CD4-positive, alpha-beta T cell treated with Interleukin-4 for 1 hour (primary cell): ENCODE measurements at regions not wholly inside any gene's neighbourhood (a gene's known extent, or its start where the extent isn't known, plus 50 kb on each side); places are given as distances from the start of the nearest gene placed in this dataset.
"Not testable (repeated sequence)": the region's sequence is repeated elsewhere in the genome, so short reads cannot be mapped to it uniquely, and the experiment has no call there.

Experiments used
- DNase-seq, 2 donors: peaks; one replicate each; pipeline ENCODE4 v3.0.0-alpha.2; 2020 to 2022

DNA sequence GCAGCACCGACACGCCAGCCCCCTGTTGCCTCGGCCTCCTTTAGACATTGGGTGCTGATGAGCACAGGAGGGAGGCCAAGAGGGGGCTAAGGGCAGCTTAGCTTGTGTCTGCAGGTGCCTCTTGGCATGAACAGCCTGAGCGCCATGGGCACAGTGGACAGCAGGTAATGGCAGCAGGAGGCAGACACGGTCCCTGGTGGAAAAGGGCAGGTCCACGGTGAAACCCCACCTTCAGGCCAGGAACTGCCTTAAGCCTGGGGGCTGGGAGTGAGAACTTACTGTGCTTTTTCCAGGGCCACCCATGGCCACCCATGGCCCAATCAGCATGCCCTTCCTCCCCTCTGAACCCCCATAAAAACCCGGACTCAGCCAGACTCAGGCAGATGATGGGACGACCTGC lies 633.4 kb upstream of the TMEFF2 start:
- DNase-seq, result no peak

DNA sequence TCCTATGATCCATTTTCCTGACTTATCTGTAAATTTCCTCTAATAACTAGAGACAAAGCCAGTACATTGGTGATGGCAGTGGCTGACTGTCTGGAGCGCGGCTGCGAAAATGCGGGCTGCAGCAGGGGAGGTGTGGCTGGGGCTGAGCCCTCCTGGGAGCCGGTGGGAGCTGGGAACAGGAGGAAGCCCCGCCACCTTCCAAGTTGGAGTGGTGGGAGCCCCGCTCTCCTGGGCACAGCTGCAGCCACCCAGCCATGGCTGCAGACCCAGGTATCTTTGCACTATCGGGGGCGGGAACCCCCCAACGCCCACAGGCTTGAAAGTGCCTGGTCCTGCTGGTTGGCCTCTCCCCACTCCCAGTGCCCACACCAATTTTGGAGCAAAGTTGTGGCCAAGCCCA lies 633.0 kb upstream of the TMEFF2 start:
- no peak for DNase-seq

DNA sequence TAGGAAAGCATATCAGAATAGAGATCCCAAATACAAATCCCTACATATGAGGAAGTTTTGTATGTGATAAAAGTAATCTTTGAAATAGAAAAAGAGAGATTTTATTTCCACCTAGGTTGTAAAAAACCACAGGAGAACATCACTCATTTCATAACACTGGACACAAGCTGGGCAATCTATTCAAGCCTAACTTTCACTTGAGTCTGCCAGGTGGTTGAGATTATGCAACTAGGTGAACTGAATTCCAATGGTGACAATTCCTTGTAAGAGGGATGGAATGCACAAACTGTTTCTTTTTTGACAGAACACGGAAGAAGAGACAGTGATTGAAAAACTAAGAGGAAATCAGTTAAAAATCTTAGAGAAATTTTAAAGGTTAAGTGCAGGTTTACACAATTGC lies 619.6 kb upstream of the TMEFF2 start:
- no peak for DNase-seq

GRCh38 chr2:192813341-192813740 lies 618.6 kb upstream of the TMEFF2 start:
- DNase-seq, result no peak

DNA sequence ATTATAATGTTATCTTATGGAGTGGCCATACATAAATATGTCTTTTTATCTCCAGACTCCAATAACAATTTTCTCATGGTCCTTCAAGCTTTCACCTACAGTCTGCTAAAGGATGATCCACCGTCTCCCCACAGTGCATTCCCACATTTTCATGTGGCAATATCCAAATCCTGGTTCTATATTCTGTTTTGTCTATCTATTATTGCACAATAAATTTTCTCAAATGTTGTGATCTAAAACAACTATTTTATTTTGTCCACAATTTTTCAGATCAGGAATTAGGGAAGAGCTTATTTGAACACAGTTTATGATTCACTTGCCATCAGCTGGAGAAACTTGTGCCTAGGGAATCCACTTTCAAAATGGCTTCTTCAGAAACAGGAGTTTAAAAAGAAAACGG lies 614.4 kb upstream of the TMEFF2 start:
- DNase-seq, result no peak

GRCh38 chr2:192783643-192784042 lies 588.9 kb upstream of the TMEFF2 start:
- DNase-seq, result no peak

GRCh38 chr2:192775459-192776262 lies 580.9 kb upstream of the TMEFF2 start:
- DNase-seq, result no peak

GRCh38 chr2:192775011-192775410 lies 580.3 kb upstream of the TMEFF2 start:
- no peak for DNase-seq

- no peak for DNase-seq
Observed at GRCh38 chr2:192773044-192773443, 578.3 kb upstream of the TMEFF2 start.

DNA sequence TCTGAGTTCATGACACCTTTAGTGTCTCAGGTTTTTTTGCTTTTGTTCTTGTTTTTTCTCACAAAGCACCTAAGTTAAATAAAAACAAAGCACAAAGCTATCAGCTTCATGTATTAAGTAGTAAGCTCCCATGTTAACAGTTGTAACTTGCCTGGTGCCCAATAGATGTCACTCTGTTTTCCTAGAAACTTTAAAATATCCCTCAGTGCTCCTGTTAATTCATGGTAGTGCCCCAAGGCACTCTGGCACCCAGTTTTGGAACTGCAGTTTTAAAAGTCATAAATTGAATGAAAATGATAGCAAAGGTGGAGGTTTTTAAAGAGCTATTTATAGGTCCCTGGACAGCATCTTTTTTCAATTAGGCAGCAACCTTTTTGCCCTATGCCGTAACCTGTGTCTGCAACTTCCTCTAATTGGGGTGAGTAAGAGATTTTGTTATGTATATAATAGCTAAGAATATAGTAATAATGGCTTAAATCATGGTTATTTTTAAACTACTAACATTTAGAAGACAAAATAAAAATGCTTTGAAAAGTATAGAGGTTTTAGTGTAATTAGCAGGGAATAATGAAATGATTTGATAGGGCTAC lies 555.0 kb upstream of the TMEFF2 start:
- no peak for DNase-seq

GRCh38 chr2:192741889-192742288 lies 547.2 kb upstream of the TMEFF2 start:
- DNase-seq, result no peak

- no peak for DNase-seq
Observed at GRCh38 chr2:192735447-192735846, 540.7 kb upstream of the TMEFF2 start.

- DNase-seq, result no peak
Observed at GRCh38 chr2:192729369-192729768, 534.6 kb upstream of the TMEFF2 start.

DNA sequence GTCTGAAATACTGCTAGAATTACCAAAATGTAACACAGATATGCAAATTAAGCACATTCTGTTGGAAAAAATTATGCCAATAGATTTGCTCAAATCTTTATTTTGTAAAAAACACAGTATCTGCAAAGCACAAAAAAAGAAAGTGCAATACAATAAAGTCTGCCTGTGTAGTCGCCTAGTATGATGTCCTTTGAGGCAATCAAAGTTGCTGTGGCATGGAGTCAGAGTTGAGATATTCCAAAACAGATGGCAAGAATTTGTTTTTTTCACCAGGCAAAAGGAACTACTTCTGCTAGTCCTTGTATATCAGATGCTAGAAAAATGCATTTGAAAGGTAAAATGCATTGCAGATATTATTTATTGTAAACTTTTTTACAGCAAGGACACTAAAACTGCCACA lies 531.3 kb upstream of the TMEFF2 start:
- no peak for DNase-seq

DNA sequence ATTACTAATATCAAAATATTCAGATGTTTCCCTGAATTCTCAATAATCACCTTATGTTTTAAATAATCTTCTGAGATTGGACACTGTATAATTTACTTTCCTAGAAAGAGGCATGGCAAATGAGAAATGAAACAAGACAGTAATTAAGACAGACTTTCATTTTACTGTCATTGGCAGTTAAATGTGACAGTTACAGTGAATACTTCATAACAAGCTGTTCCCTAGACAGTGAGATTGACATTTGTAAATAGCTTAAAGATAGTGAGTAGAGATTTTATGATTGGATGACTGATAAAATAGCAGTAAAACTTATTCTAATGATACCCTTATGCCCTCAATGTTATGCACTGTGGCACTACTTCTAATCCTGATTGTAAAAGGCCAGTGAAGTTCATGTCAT lies 524.9 kb upstream of the TMEFF2 start:
- DNase-seq, result no peak

GRCh38 chr2:192718340-192718739 lies 523.6 kb upstream of the TMEFF2 start:
- no peak for DNase-seq

DNA sequence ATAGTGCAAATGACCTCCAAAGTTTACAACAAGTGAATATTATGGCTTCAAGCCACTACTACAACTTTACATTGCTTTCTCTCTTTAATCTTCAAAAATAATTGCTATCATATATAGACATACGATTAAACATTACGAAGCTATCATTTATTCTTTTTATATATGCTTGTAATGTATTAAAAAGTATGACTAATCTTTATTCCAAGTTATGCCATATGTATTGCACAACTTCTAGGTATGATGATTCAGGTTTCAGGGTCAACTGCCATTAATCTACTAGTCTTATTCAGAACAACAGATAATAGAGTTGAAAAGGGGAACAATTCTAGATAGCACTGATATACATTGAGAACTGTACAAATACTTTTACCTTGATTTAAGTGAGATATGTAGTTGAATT lies 506.2 kb upstream of the TMEFF2 start:
- no peak for DNase-seq

DNA sequence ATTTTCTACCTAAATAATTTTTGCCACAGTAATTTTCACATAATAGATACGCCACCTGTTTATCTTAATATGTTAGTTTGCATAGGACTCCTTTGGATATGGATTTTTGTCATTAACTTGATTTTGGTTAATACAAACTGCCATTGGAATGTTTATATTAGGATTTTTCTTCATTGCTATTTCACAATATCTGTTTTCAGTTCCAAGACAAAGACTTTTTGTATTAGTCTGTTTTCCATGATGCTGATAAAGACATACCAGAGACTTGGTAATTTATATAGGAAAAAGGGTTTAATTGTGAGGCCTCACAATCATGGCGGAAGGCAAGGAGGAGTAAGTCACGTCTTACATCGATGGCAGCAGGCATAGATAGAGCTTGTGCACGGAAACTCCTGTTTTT lies 503.1 kb upstream of the TMEFF2 start:
- DNase-seq, result no peak

DNA sequence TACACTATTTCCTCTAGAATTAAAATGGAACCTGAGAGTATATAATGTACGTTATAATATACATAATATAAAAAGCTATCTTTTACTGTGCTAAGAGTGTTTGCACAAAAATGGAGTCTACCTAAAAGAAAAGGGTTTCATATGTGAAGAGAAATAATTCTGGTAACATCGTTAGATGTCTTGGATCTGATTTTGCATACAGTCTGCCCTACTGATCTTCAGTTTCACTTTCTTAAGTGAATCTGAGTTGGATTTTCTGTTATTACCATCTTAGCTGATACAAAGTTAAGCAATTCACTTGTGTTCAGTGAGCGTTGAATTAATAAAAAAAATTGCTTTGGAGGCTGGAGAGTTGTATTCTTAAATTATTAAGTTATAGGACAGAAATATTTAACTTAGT lies 502.1 kb upstream of the TMEFF2 start:
- DNase-seq, result no peak

GRCh38 chr2:192687015-192687414 lies 492.3 kb upstream of the TMEFF2 start:
- no peak for DNase-seq

- DNase-seq, result not testable (repeated sequence)
Observed at GRCh38 chr2:192682511-192682910, 487.8 kb upstream of the TMEFF2 start.

GRCh38 chr2:192675681-192676080 lies 480.9 kb upstream of the TMEFF2 start:
- DNase-seq, result no peak

GRCh38 chr2:192669505-192670091 lies 474.9 kb upstream of the TMEFF2 start:
- DNase-seq, result no peak

DNA sequence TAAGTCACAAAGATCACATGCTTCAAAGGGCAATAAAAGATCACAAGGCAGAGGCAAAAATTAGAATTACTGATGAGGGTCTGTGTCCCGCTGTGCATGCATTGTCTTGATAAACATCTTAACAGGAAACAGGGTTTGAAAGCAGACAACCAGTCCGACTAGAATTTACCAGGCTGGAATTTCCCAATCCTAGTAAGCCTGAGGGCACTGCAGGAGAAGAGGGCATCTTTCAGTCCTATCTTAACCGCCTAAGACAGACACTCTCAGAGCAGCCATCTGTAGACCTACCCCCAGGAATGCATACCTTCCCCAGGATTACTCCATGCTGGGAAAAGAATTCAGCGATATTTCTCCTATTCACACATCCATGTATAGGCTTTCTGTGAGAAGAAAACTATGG lies 465.8 kb upstream of the TMEFF2 start:
- DNase-seq, result not testable (repeated sequence)
